ENCODE measurements at regions not wholly inside any gene's neighbourhood (a gene's known extent, or its start where the extent isn't known, plus 50 kb on each side); places are given as distances from the start of the nearest gene placed in this dataset.

DNA sequence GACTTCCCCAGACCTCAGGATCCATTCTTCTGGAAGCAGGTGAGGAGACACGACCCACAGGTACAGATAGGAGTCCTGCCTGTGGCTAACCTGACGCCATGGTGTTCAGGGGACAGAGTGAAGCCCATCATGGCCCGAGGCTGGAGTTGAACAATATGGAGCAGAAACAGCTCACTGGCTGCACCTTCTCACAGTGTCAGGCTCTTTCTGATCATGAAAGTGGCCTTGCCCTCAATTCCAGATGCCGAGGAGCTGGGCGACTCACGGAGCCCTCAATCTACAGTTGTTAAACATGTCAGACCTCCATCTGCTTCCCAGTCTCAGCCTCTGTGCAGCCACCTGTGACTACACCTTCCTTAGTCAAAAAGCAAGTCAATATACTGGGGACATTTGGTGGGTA lies 110.8 kb upstream of the SMAD3 start:
- TF ChIP-seq, protein P1, sequence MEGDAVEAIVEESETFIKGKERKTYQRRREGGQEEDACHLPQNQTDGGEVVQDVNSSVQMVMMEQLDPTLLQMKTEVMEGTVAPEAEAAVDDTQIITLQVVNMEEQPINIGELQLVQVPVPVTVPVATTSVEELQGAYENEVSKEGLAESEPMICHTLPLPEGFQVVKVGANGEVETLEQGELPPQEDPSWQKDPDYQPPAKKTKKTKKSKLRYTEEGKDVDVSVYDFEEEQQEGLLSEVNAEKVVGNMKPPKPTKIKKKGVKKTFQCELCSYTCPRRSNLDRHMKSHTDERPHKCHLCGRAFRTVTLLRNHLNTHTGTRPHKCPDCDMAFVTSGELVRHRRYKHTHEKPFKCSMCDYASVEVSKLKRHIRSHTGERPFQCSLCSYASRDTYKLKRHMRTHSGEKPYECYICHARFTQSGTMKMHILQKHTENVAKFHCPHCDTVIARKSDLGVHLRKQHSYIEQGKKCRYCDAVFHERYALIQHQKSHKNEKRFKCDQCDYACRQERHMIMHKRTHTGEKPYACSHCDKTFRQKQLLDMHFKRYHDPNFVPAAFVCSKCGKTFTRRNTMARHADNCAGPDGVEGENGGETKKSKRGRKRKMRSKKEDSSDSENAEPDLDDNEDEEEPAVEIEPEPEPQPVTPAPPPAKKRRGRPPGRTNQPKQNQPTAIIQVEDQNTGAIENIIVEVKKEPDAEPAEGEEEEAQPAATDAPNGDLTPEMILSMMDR (IDR thresholded peaks at IDR 0.05; ENCODE audit: borderline replicate concordance, insufficient read depth, low read depth, low read length), result no peak
- H3K4me3 ChIP-seq (ENCODE audit: low read depth, low read length), result no peak overlapping the region

DNA sequence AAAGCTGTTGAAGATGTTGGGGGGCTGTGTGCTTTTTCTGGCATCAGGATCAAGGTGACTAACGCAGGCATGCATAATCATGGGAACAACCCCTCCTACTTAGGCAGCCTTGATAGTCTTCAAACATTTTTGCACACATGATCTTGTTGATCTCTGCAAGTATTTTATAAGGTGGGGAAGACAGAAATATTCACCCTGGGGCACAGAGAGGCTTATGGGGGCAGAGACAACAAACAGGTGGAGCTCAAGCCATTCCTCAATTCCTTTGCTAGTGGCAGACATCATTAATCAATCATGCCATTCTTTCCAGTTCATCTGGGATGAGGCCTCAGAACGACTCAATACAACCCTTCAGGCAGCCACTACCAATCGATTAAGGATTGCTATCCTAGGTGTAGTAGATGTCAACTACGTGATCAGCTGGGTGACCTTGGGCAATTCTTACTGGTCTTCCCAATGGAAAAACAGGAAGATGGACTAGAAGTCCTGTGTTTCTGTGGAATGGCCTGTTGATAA lies 110.3 kb upstream of the SMAD3 start:
- TF ChIP-seq, protein P1 (IDR thresholded peaks at IDR 0.05; ENCODE audit: borderline replicate concordance, insufficient read depth, low read depth, low read length), result no peak
- H3K4me3 ChIP-seq (ENCODE audit: low read depth, low read length), result no peak overlapping the region

DNA sequence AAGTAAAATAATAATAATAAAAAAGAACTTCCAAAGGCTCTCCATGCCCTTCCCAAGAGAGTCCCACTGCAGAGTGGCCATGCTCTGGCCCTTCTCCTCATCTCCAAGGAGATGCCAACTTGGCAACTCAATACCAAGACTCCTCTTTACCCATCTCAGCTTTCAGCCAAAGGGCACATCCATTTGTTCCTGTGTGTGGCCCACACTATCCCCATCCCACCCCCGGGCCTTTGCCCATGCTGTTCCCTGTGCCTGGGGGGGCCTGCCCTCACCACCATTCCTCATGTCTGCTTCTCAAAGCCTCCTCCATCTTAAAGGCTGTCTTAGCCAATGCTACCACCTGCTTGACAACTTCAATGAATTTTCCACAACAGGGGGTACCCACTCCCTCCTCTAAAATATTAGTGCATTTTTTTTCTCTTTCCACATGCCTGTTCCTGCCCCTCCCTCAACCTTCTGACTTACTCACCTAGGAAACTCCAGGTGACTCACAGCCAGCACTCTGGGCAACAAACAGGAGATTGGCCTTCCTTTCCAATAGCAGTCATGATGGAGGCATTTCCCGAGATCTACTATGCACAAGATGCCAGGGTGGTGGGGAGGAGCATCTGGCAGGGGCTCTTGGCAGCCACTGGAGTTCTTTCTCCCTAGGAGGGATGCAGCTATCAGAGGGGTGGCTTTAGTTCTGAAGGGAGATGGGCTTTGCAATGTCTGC lies 109.4 kb upstream of the SMAD3 start:
- no peak overlapping the region for H3K4me3 ChIP-seq (ENCODE audit: low read depth, low read length)
- TF ChIP-seq, protein P1 (IDR thresholded peaks at IDR 0.05; ENCODE audit: borderline replicate concordance, insufficient read depth, low read depth, low read length), result no peak

DNA sequence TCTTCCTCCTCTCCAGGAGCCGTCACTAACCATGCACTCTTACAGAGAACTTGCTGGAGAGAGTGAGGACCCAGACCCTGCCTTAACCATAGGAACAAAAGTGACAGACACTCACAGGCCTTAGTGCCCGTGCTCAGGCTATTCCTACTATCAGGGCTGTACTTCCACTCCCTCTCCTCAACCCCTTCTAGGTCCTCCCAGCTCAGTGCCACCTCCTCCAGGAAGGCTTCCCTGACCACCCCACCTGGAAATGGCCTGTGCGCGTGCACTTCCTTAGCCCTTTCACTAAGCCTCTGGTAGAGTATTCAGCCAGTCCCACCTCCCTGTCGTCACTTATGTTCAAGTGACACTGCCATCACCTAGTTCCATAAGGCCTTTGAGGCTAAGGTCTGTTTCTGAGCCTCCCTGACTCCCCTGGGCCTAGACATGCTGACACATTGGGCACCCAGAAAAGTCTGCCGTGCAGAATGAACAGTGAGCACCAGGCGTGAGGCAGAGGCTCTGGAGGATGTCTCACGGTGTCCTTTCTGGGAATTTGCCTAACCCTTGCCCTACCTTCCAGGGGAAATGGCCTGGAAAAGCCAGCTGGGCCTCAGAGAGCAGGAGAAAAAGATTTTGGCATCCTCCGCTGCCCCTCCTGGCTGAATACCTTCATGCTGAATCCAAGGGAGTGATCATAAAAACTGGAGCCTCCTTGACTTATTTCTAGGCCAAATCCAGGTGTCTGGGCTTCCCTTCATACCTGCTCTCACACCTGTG lies 108.6 kb upstream of the SMAD3 start:
- TF ChIP-seq, protein P1 (IDR thresholded peaks at IDR 0.05; ENCODE audit: borderline replicate concordance, insufficient read depth, low read depth, low read length), result no peak

DNA sequence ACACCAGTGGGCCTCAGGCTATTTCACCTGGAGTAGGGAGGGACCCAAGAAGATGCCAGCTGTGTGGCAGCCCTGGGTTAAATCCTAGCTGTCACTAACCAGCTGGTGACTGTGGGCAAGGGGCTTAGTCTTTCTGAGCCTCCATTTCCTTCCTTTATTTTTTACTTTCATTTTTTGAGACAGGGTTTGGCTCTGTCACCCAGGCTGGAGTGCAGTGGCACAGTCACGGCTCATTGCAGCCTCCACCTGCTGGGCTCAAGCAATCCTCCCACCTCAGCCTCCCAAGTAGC lies 108.0 kb upstream of the SMAD3 start:
- H3K4me3 ChIP-seq (ENCODE audit: low read depth, low read length), result no peak overlapping the region
- TF ChIP-seq, protein P1 (IDR thresholded peaks at IDR 0.05; ENCODE audit: borderline replicate concordance, insufficient read depth, low read depth, low read length), result no peak

More for the DNA sequence above, 108.6 kb upstream of the SMAD3 start:
- no peak overlapping the region for H3K4me3 ChIP-seq (ENCODE audit: low read depth, low read length)

DNA sequence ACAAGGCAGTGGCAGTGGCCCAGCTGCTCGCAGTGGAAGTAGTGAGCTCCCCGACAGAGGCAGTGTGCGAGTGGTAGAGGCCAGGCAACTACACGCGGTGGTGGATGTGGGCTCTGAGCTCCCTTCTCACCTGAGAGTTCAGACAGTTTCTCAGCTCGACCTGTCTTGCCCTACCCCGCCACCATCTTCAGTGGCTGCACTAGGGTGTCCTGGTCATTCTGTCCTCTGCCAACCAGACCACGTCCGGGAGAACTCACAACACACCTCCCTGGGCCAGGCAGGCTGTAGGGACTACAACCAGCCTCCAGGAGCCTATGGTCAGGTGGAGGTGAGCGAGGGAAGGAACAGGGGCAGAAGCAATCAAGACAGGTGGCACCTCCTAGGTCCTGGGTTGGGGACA lies 106.3 kb upstream of the SMAD3 start:
- TF ChIP-seq, protein P1 (IDR thresholded peaks at IDR 0.05; ENCODE audit: borderline replicate concordance, insufficient read depth, low read depth, low read length), result no peak
- no peak overlapping the region for H3K4me3 ChIP-seq (ENCODE audit: low read depth, low read length)

DNA sequence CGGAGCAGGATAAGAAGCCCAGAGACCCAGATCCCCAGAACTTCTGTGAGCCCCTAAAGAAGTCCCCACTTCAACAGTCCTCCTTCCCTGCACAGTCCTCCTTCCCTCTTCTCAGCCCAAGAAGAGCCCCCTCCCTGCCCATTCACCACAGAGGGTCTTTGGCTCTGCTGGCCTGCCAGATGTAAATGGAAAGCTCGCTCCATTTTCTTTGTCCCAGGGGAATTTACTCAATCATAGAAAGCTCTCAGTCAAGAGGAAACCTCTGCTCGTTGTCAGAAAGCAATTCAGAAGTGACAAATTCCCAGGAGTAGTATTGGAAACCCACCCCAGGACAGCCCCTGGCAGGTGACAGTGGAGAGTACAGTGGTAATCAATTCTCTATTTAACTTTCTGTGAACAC lies 105.5 kb upstream of the SMAD3 start:
- TF ChIP-seq, protein P1 (IDR thresholded peaks at IDR 0.05; ENCODE audit: borderline replicate concordance, insufficient read depth, low read depth, low read length), result no peak
- H3K4me3 ChIP-seq (ENCODE audit: low read depth, low read length), result no peak overlapping the region

Data from GM12875 (cell line).